ENCODE measurements at regions not wholly inside any gene's neighbourhood (a gene's known extent, or its start where the extent isn't known, plus 50 kb on each side); places are given as distances from the start of the nearest gene placed in this dataset.

DNA sequence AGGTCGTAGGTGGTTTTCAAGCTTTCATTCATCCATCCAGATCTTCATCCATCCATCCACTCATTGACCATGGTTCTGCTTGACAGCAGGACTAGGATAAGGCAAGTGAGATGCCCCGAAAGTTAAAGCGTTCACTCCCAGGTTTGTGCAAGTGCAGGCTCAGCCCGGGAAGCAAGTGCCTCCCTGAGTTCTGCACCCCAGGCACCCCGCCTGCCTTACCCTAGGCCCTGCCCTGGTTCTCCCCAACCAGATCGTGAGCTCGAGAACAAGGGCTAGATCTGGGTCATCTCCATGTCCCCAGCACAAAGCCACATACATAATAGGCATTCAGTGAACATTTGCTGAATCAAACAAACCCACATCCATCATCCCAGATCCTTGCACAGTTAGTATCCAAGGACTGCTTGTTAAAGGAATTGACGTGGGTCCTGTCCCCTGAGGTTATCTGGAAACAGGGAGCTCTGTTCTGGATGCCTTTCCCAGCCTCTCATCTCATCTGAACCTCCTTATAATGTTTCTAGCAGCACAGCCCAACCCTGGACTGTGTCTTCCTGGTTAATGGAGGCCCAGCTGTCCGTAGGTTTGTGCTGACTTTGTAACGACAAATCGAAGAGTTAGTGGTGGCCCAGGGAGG, 116.1 kb upstream of the GPC1 start:
- no peak overlapping the region for H3K4me3 ChIP-seq (replicated peaks in 1 of 3)
- no peak for TF ChIP-seq POLR2A (IDR thresholded peaks at IDR 0.05)
- no peak for DNase-seq
- no peak overlapping the region for H3K27ac ChIP-seq
- no peaks in the 10 kb centered on the region for H3K36me3 ChIP-seq
- no peaks in the 10 kb centered on the region for H3K9me3 ChIP-seq
- H3K4me1 ChIP-seq: peaks cover 3 to 21% of the 10 kb centered on the region in 2 donors
- intact Hi-C loops (cut with DNase I): no loop called here
- 70 to 71% methylated on average over 11 of the region's 11 CpGs for WGBS, 2 donors
- H3K27me3 ChIP-seq: no peaks in the 10 kb centered on the region

DNA sequence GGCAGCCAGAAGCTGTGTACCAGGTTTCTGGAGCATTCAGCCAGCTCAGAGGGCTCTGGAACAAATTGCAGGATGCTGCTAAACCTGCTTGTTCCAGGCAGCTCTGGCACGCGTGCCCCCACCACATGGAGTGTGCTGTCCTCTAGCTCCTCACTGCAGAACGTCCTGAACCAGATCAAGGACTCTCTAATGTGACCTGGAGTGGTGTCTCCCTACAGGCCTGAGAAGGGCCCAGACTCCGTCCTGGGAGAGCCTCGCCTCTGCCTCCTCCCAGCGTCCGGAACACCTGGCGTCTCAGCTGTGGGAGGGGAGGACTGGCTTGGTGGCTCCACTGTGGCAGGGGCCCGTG, 115.6 kb upstream of the GPC1 start:
- peak; percentile 80 to 89 for DNase-seq
- Histone ChIP-seq H3K4me3 (replicated peaks in 1 of 3) (no peak overlapping the region), H3K9me3 (no peaks in the 10 kb centered on the region), H3K27ac (no peak overlapping the region), H3K4me1 (peaks cover 3 to 21% of the 10 kb centered on the region in 2 donors), H3K27me3 (no peaks in the 10 kb centered on the region), H3K36me3 (no peaks in the 10 kb centered on the region)
- intact Hi-C loops (cut with DNase I): no loop called here
- WGBS, 2 donors: 61 to 72% methylated on average over 2 to 6 of the region's 9 CpGs
- TF ChIP-seq, protein P1, sequence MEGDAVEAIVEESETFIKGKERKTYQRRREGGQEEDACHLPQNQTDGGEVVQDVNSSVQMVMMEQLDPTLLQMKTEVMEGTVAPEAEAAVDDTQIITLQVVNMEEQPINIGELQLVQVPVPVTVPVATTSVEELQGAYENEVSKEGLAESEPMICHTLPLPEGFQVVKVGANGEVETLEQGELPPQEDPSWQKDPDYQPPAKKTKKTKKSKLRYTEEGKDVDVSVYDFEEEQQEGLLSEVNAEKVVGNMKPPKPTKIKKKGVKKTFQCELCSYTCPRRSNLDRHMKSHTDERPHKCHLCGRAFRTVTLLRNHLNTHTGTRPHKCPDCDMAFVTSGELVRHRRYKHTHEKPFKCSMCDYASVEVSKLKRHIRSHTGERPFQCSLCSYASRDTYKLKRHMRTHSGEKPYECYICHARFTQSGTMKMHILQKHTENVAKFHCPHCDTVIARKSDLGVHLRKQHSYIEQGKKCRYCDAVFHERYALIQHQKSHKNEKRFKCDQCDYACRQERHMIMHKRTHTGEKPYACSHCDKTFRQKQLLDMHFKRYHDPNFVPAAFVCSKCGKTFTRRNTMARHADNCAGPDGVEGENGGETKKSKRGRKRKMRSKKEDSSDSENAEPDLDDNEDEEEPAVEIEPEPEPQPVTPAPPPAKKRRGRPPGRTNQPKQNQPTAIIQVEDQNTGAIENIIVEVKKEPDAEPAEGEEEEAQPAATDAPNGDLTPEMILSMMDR (IDR thresholded peaks at IDR 0.05): peak in 1 of 6 experiments; percentile 12
- TF ChIP-seq POLR2A (IDR thresholded peaks at IDR 0.05): no peak

DNA sequence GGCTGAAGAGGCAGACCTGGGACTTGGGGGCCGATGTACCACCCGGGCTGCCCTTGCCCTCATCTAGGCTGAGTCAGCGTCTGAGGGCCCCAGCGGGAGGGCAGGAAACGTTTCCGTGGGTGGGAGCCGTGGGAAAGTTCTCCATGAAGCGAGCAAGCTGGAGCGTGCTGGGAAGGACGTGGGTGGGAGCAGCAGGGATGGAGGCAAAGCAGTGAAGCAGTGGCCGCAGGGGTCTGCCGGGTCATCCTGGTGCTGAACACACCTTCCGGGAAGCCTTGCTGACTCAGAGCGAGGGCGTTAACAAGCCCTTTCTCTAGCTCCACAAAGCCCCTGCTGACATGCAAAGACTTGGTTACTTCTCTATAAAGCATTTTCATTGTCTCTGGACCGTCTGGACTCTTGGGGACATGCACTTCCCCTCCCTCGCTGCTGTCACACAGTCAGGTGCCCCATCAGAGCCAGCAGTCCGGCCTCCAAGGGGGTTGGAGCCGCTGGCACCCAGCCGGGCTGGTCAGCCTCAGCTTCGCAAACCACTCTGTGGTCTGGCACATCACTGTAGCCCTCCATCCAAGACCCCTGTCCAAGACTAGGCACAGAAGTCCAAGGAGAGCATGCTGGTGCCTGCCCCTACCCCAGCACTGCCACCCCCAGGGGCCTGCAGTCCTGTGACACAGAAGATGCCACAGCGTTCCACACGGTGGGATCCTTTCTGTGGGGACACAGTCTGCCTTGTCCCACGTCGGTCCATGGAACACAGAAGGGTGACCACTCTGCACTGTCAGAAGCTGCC, 115.1 kb upstream of the GPC1 start:
- Histone ChIP-seq H3K27ac (no peak overlapping the region), H3K36me3 (no peaks in the 10 kb centered on the region), H3K4me3 (replicated peaks in 1 of 3) (no peak overlapping the region), H3K27me3 (no peaks in the 10 kb centered on the region), H3K9me3 (no peaks in the 10 kb centered on the region), H3K4me1 (peaks cover 7 to 25% of the 10 kb centered on the region in 2 donors)
- TF ChIP-seq, protein P1 (IDR thresholded peaks at IDR 0.05): no peak
- TF ChIP-seq POLR2A (IDR thresholded peaks at IDR 0.05): no peak
- intact Hi-C loops (cut with DNase I): no loop called here
- 68 to 70% methylated on average over 24 of the region's 25 CpGs for WGBS, 2 donors
- DNase-seq: no peak

DNA sequence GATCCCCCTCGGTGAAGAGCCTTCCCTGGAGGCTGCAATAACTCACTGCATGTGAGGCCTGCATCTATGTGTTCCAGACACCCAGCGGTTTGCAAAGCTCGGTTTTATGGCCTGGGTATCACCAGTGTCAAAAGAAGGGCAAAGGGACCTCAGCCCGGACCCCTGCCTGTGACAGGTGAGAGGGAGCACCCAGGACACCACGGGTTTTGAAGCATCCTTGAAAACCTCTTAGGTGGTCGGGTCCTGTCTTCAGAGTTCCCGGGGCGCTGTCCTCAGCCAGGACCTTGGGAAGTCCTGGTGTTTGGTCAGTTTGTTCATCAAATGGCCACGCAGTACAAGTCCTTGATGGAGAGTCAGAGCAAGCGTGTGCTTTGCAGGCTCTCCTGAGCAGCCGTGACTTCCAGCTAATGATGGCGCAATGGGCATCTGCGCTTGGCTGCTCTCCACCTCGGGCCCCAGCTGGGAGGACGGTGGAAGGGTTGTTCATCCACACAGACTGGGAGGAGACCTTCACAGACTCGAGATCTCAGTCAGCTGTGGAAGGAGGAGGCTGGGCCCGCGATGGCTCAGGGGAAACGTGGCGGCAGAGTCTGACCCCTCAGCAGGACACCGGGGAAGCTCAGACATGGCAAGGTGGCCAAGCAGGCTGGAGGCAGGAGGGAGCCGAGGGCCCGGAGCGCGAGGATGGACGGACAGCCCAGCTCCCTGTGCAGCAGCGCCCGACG, 113.1 kb upstream of the GPC1 start:
- intact Hi-C loops (cut with DNase I): no loop called here
- H3K4me3 ChIP-seq (replicated peaks in 1 of 3): no peak overlapping the region
- no peak overlapping the region for H3K27ac ChIP-seq
- H3K4me1 ChIP-seq: peaks cover 12 to 32% of the 10 kb centered on the region in 2 donors
- TF ChIP-seq, protein P1 (IDR thresholded peaks at IDR 0.05): no peak
- no peak for TF ChIP-seq POLR2A (IDR thresholded peaks at IDR 0.05)
- WGBS, 2 donors: 58 to 66% methylated on average over 17 to 18 of the region's 29 CpGs
- H3K27me3 ChIP-seq: no peaks in the 10 kb centered on the region
- peak; percentile 90 to 92 for DNase-seq
- H3K9me3 ChIP-seq: no peaks in the 10 kb centered on the region
- no peaks in the 10 kb centered on the region for H3K36me3 ChIP-seq

DNA sequence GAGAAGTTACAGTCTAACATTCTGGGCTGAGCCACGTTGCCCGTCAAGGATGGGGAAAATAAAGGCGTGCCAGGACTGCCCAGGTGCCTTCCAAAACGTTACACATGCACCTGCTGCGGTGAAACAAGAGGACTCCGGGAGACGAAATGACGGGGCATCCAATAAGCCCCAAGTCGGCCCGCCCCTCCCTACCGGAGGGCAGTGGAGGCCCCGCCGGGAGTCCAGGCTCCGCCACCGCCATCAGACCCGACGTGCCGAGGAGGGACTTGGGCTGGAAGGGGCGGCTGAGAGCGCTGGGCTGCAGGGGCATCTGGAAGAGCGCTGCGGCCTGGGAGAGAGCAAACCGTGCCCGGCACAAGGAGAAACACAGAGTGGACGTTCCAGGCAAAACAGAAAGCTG, 112.5 kb upstream of the GPC1 start:
- no peak for DNase-seq
- H3K27ac ChIP-seq: no peak overlapping the region
- no peaks in the 10 kb centered on the region for H3K27me3 ChIP-seq
- intact Hi-C loops (cut with DNase I): no loop called here
- H3K9me3 ChIP-seq: no peaks in the 10 kb centered on the region
- 84 to 87% methylated on average over 25 of the region's 25 CpGs for WGBS, 2 donors
- peaks cover 12 to 32% of the 10 kb centered on the region in 2 donors for H3K4me1 ChIP-seq
- TF ChIP-seq, protein P1 (IDR thresholded peaks at IDR 0.05): no peak
- no peak for TF ChIP-seq POLR2A (IDR thresholded peaks at IDR 0.05)
- H3K36me3 ChIP-seq: no peaks in the 10 kb centered on the region
- H3K4me3 ChIP-seq (replicated peaks in 1 of 3): no peak overlapping the region
